GM19467 (cell line): ENCODE measurements at regions not wholly inside any gene's neighbourhood (a gene's known extent, or its start where the extent isn't known, plus 50 kb on each side); places are given as distances from the start of the nearest gene placed in this dataset.

Experiments
- ATAC-seq: cut with Tn5 transposase; IDR thresholded peaks from one replicate; pipeline ENCODE4 v1.9.1; 2021; ENCODE audit warnings: mild to moderate bottlenecking, moderate library complexity; ENCODE audit not compliant: unreplicated experiment

GRCh38 chr4:113849771-113850170, 88.2 kb upstream of the CAMK2D start:
- no peak for ATAC-seq

- no peak for ATAC-seq
Observed at GRCh38 chr4:113847710-113848109, 86.2 kb upstream of the CAMK2D start.

DNA sequence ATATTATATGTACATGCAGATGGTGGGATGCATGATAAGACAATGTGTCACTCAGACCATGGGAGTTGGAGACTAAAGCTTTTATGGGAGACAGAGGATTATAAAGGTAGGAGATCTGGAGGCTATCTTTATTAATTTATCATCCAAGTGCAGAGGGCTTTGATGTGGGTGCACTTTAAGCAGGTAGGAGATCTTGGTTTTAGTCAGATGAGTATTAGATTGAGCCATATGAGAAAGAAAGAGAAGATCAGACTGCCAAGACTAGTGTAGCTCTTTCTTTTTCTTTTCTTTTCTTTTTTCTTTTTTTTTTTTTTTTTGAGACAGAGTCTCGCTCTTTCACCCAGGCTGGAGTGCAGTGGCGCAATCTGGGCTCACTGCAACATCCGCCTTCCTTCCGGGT, 84.9 kb upstream of the CAMK2D start:
- no peak for ATAC-seq

DNA sequence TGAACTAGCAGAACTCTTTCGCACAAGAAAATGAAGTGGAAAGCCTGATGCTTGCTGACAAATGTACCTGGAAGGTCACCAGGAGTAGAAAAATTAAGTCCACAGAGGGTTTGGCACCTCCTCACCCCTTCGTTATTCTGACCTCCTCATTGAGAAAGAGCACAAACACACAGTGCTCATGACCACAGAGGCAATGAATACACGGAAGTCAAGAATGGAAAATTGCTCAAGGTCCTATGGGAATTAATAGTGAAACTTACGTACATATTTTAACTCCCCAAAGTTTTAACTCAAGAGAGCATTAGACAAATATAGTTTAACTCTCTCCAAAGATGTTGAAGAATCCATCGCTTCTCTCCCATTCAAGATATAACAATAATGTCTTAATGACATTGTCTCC, 83.6 kb upstream of the CAMK2D start:
- ATAC-seq, result no peak

GRCh38 chr4:113844369-113844768, 82.8 kb upstream of the CAMK2D start:
- no peak for ATAC-seq

GRCh38 chr4:113840861-113841260, 79.3 kb upstream of the CAMK2D start:
- no peak for ATAC-seq

- ATAC-seq, result no peak
Observed at GRCh38 chr4:113838460-113838859, 76.9 kb upstream of the CAMK2D start.

- ATAC-seq, result peak; percentile 100
Observed at GRCh38 chr4:113837397-113837796, 75.9 kb upstream of the CAMK2D start.

DNA sequence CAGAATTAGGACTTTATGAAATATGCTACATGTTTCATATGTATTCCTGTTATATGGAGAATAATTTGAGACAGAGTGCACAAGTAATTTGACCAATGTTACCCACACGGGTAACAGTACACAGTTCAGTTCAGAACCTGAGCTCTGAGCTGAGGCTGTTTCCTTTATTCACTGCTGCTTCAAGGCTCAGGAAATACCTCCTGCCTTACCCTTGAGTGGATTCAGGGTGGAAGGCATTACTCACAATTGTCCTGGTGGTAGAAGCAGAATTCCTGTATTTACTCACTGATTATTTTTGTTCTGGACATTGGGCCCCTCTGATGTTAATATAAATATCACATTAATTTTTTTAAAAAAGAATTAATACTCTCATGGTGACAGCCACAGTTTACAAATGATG, 73.5 kb upstream of the CAMK2D start:
- no peak for ATAC-seq

DNA sequence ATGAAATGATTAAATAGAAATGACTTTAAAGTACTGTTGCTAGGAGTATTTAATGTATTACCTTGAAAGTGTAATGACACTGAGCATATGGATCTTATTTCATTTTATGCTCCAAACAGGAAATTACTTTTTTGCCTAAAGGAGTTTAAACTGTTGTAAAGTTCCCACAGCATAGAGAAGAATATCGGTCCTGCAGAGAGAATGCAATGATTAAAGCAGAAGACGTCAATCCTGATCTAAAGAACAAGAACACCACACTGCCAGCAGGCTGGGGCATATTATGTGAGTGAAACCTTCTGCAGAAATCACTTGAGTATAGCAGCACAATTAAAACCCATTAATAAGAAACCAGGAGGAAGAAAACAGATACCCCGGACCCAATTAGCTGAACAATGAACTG, 72.8 kb upstream of the CAMK2D start:
- ATAC-seq, result no peak

DNA sequence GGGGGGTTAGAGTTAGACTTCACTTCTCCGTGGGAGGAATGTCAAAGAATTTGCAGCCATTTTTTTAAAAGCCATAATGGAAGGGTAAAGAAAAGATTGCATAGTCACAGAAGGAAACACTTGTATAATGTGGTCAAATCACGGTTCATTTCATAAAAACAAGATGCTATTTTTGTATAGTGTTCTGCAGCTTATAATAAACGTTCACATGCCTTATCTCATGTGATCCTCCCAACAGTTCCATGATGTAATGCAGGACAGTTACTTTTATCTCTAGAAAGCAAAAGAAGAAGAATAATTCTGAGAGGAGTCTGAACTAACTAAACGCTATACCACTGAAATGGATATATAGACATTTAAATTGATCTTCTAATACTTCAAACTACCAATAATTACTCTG, 71.3 kb upstream of the CAMK2D start:
- no peak for ATAC-seq

- ATAC-seq, result no peak
Observed at GRCh38 chr4:113831457-113831856, 69.9 kb upstream of the CAMK2D start.

- no peak for ATAC-seq
Observed at GRCh38 chr4:113828702-113829101, 67.2 kb upstream of the CAMK2D start.

- no peak for ATAC-seq
Observed at GRCh38 chr4:113827285-113827684, 65.7 kb upstream of the CAMK2D start.

GRCh38 chr4:113826421-113826820, 64.9 kb upstream of the CAMK2D start:
- no peak for ATAC-seq

GRCh38 chr4:113825272-113825671, 63.7 kb upstream of the CAMK2D start:
- peak; percentile 67 for ATAC-seq

DNA sequence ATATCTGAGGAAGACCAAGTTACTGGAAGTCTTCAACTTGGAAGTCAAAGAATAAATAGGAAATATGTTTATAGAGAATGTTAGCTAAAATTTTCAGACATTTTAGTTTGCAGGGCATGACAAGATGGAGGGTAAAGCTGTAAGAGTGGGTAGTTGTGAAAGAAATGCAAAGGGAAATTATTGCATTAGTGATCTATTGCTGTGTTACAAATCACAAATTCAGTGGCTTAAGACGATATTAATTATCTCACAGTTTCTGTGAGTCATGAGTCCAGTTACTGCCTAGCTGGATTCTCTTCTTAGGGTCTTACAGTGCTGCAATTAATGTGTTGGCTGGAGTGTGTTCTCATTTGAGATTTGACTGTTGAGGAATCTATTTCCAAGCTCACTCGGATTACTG, 62.9 kb upstream of the CAMK2D start:
- ATAC-seq, result no peak

GRCh38 chr4:113823291-113823659, 61.7 kb upstream of the CAMK2D start:
- ATAC-seq, result peak; percentile 63

DNA sequence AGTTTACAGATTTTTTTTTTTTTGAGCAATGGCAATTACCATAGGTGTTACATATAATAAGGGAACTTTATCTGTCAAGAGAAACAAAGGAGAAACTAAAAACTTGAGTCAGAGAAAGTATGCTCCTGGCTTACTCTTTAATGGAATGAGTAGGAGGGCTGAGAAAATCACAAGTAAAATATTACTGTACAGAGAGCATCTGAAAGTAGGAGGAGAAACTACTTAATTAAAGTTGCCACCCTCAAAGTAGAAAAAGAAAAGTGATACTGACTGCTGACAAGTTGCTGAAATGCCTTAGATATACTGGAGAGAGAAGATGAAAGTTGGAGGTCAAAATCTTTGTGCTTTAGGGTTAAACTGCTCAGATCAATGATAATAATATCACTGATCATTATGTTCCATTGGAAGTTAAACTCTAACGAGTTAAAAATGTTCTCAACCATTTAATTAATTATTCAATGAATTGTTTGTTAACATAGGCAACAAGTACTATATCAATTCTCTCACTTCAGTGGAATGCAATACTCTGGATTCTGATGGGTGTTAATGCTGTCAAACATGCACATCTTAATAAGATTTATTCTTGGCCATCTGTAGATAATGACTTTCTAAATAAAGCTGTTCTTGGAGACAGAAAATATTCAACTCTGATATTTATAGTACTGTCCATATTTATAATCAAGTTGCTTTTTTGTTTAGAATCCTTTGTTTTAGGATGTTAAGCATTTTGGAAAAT, 61.2 kb upstream of the CAMK2D start:
- ATAC-seq, result peak; percentile 65

- no peak for ATAC-seq
Observed at GRCh38 chr4:113821856-113822255, 60.3 kb upstream of the CAMK2D start.

DNA sequence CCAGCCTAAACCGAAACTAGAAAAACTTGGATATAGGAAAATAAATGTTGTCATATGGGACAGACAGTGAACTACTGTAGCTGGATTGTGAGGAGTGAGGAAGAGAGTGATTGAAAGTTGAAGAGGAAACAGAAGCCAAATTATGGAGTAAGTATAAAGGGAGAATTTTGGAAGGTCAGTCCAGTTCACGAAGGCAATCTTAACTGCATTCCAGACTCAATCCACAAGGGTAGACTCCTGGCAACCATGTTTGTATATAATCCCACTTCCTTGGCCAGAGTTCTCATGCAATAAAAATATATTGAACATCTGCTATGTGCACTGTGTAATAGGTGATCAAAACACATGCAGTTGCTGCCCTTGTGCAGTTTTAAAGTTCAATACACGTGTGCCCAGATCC, 58.6 kb upstream of the CAMK2D start:
- no peak for ATAC-seq

- no peak for ATAC-seq
Observed at GRCh38 chr4:113815826-113816225, 54.3 kb upstream of the CAMK2D start.

DNA sequence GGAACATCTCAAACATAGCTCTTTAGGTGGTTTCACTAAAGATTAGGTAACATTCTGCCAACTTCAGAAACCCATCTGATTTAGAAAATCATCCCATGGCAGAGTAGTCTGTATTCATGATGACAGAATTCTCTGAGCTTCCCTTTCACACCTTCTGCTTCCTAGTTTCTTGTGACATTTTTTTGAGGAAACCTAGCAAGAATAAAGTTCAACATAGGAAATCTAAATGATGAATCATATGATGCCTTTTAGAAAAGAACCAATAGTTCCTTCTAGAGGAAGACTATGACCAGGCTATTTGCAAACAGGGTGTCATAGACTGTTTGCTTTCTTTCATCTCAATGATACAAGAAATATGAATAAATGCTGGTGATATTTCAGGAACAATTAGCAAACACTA, 49.8 kb upstream of the CAMK2D start:
- no peak for ATAC-seq
